Upper lobe of left lung (tissue), 4 donors: ENCODE measurements at regions not wholly inside any gene's neighbourhood (a gene's known extent, or its start where the extent isn't known, plus 50 kb on each side); places are given as distances from the start of the nearest gene placed in this dataset.

ENCODE experiments used
- CTCF ChIP-seq, 6 experiments: fragments of 450-650 bp in 4 of 6; fragments of 200-600 bp in 2 of 6; sonication (generic) in 2 of 6; IDR thresholded peaks; one replicate each; pipeline ENCODE4 v1.5.1; 2016 to 2019; ENCODE audit warnings: antibody characterized with exemption in 6 of 6
- EP300 ChIP-seq, 4 donors: sonication (generic); formaldehyde crosslinking; IDR thresholded peaks; one replicate each; pipeline ENCODE4 v1.5.1; 2017; ENCODE audit warnings: antibody characterized with exemption in 4 of 4, control low read depth in 2 of 4
- POLR2A ChIP-seq, 4 donors: fragments of 450-650 bp; IDR thresholded peaks; one replicate each; pipeline ENCODE4 v1.5.1; 2016 to 2017; ENCODE audit warnings: antibody characterized with exemption in 4 of 4, mild to moderate bottlenecking in 2 of 4
- POLR2AphosphoS5 ChIP-seq, 2 donors: sonication (generic); formaldehyde crosslinking; IDR thresholded peaks; one replicate each; pipeline ENCODE4 v1.5.1; 2017; ENCODE audit warnings: antibody characterized with exemption in 2 of 2

DNA sequence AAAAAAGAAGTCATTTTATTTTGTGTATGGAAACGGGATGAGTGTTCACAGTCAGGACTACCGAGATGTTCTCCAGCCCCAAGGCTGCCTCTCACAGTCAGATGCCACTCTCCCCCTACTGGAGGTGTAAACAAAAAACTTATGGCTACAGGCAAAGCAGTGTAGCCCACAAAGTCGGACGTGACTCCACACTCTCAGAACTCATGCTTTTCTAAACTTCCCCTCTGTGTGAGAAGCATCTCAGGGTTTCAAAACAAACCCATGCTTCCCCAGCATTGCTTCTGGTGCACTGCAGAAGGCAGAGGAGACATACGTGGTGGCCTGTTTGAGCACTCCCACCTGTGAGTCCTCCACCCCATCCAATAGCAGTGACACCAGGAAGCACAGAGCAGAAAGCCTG is 580.3 kb downstream of the BNC2 start:
- no peak for TF ChIP-seq CTCF (IDR thresholded peaks at IDR 0.05)
- no peak for TF ChIP-seq POLR2A (IDR thresholded peaks at IDR 0.05)
- no peak for TF ChIP-seq EP300 (IDR thresholded peaks at IDR 0.05)
- no peak for TF ChIP-seq POLR2AphosphoS5 (IDR thresholded peaks at IDR 0.05)
